ENCODE measurements at regions not wholly inside any gene's neighbourhood (a gene's known extent, or its start where the extent isn't known, plus 50 kb on each side); places are given as distances from the start of the nearest gene placed in this dataset.
"Not testable (repeated sequence)": the region's sequence is repeated elsewhere in the genome, so short reads cannot be mapped to it uniquely, and the experiment has no call there.

DNA sequence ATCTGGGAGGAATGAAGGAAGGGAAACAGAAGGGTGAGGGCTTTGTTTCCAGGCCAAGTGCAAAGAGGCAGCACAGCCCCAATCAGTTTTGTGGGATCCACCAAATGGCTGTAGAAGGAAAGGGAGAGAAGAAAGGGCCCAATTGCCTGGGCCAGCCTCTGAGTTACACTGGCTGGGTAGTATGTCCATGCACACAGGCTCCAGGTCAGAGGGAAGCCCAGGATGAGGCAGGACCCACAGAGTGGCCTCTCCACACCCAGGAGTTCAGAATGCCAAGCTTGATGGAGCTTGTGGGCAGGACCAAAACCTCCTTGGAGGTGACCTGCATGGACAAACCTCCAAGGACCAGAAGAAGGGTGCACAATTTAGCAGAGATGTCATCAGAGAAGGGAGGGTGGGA lies 178.2 kb upstream of the TSHZ3 start:
- no peak for DNase-seq (ENCODE audit: low read depth in 4 of 4, low spot score in 1 of 4)

DNA sequence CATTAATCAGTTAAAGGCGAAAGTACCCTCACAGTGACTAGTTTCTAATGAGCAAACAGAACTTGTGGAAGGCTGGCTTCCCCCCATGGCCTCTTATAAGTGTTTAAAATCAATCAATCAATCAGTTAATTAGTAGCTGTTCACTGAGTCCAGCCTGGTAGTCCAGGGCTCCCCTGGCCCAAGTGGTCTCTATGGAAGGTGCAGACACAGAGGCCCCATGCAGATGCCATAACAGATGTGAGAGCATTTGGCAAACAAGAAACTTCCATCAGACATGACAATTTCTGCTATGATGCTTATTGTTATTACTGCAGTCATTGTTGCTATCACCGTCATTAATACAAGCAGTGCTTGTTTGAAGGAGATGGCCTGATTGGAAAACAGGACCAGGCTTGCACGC lies 179.0 kb upstream of the TSHZ3 start:
- no peak for DNase-seq (ENCODE audit: low read depth in 4 of 4, low spot score in 1 of 4)

DNA sequence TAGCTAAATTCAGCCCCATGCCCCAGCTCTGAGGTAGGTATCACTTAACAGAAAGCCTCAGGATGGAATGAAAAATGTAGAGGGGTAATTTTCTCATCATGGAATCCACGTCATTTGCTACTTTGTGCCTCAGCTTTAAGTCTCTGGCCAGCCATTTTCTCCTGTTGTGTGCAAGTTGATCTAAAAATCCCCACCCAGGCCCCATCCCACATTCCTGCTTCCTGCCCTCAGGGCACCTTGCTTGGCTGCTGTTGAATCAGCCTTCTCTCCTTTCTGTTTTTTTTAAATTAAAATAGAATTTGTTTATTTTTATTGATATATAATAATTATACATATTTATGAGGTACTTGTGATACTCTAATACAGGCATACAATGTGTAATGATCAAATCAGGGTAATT lies 179.9 kb upstream of the TSHZ3 start:
- no peak for DNase-seq (ENCODE audit: low read depth in 4 of 4, low spot score in 1 of 4)

DNA sequence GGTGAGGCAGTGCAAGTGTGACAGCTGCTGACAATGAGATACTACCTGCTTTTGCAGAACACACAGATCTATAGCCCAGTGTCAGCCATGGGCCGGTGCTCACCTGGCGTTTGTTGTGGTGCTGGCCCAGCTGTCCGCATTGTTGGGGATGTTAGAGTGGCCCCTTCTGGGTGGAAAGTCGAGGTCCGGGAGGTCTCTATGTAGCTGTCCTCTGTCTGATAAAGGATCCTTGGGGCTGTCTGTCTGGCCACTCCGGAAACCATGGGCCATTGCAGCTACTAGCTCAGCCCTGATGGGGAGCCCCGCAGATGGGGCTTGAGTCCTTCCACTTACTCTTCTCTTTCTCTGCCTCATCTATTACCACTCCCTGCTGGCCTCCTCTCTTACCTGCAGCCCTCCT lies 181.5 kb upstream of the TSHZ3 start:
- no peak for DNase-seq (ENCODE audit: low read depth in 4 of 4, low spot score in 1 of 4)

DNA sequence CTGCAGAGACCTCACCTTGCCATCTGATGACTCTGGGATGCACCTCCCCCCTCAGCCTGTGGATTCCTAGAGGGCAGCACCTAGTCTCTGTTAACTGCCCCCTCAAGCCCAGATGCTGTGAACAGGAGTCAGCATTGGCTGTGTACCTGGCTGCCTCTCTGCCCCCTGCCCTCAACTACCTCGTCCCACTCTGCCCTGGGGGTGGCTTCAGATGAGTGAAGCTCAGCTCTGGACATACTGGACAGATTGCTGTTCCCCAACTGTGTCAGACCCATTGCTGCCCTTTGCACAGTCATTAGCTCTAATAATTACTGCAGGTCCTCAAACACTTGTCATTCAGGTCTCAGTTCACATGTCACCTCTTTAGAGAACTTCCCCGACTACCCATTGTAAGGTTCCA lies 182.1 kb upstream of the TSHZ3 start:
- no peak for DNase-seq (ENCODE audit: low read depth in 4 of 4, low spot score in 1 of 4)

DNA sequence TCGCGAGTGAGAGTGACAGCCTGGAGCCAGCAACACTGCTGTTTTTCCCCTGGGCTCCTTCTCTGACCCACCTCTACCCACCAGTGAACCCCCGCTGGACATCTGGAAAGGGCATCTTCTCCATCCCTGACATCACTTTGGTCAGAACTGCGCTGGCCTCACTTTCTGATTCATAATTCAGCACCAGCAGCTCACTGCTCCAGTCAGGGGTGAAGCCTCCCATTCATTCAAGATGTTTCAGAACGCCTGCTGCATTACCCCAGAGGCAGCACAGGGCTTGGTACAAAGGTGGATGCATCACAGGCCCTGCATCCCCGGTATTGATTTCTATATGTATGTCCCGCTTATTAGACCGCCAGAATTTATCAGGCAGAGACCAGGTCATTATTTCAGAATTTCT lies 182.8 kb upstream of the TSHZ3 start:
- DNase-seq (ENCODE audit: low read depth in 4 of 4, low spot score in 1 of 4): no peak

DNA sequence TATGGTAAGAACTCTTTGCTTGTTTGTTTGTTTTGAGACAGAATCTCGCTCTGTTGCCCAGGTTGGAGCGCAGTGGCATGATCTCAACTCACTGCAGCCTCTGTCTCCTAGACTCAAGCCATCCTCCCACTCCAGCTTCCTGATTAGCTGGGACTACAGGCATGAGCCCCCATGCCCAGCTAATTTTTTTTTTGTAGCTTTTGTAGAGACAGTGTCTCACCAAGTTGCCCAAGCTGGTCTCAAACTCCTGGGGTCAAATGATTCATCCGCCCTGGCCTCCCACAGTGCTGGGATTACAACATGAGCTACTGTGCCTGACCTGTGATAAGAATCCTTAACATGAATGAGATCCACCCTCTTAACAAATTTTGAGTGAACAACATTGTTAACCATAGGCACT lies 183.9 kb upstream of the TSHZ3 start:
- no peak for DNase-seq (ENCODE audit: low read depth in 4 of 4, low spot score in 1 of 4)

DNA sequence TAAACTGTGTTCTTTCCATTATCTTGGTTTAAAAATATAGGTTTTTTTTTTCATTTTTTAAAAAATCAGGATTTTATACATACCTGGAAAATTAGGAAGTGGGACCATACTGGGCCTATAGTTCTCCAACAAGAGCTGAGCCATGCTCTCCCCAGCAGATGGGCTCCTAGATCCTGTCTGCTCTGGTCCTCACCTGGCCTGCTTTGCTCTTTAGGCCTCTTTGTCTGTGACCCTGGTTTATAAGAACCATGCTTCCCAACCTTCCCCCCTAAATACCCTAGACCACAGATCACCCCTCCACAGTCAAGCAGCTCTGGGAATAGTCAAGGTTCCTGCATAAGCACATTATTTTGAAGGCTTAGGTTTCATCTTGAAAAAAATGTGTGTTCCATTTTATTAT lies 185.0 kb upstream of the TSHZ3 start:
- no peak for DNase-seq (ENCODE audit: low read depth in 4 of 4, low spot score in 1 of 4)

DNA sequence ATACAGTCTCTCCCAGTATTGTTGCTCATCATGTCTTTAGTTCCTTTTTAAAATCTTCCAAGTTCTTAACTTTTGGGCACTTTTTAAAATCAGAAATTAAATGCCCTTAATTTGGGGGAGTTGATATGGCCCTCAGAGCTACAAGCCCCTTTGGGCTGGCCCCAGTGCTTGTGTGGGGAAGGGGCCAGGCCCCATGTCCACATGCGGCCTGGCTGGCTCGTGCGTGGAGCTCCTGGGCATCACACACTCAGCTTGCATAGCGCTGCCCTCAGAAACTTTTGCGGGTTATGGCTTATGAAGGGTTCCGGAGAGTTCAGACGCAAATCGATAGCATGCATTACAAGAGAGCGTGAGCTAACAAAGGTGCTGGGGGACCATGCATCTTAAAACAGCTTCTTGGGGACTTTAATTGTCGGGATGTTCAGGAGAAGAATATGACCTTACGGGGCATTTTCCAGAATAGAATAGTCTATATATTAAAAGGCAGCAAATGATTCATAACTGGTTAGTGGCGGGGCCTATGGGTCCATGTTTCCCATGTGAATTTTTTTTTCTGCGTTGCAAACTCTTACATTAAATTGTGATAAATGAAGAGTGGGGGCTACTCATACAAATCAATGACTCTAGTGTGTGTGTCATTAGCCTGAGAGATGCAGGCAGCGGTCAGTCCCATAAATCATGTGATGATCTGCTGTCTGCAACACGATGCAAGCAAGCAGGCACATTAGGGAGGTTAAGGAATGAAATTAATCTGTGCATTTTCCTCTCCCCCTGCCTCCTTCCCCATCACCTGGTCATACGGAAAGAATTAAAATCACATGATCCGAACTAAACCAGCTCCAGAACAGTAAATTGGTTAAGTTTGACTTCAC lies 185.8 kb upstream of the TSHZ3 start:
- DNase-seq (ENCODE audit: low read depth in 4 of 4, low spot score in 1 of 4): no peak

DNA sequence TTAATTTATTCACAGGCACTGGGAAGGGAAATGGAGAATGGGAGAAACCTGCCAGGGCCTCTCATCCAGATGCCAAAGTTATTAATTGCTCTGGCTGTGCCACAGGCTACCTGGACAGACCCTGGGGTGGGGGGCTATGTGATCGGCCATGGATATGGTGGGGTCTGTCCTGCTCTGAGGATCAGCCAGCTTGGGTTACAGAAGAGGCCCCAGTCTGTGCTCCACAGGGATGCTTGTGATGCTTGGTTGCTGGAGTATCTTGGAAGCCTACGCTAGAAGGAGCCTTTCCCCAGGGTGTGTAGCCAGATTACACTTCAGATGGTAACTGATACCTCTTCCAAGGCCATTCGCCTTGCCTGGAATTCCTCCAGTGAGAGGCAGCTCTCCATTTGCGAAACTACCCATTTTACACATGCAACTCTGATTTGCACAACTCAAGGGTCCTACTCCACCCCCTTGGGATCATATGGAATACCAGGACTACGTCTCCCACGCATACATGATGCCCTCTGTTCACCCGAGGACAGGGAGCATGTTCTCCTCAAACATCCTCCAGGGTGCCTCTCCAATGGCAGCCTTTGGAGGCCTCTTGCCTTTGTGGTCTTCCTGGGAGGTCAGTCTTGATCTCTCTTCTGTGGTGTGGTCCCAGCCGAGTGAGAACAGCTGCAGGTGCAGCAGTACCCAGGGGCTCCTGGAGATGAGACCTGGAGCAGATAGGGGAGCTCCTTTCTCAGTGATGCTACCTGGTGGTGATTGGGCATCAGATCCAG lies 186.6 kb upstream of the TSHZ3 start:
- no peak for DNase-seq (ENCODE audit: low read depth in 4 of 4, low spot score in 1 of 4)

DNA sequence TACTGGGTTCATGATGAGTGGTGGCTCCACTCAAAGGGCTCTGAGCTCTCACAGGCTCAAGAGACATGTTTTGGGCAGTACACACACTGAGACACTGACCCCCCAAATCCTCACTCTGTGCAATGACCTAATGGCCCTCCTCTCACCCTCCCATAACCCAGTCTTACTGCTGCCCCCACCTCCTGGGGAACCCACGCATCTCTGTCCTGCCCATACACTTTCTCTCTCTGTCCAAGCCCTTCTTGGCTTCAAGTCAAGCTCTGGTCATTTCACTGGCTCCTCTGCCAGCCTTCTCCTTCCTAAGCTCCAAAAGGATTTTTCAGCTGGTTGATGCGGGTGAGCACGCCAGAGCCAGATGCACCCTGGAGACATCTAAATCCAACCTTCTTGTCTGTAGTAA lies 187.9 kb upstream of the TSHZ3 start:
- DNase-seq (ENCODE audit: low read depth in 4 of 4, low spot score in 1 of 4): no peak

DNA sequence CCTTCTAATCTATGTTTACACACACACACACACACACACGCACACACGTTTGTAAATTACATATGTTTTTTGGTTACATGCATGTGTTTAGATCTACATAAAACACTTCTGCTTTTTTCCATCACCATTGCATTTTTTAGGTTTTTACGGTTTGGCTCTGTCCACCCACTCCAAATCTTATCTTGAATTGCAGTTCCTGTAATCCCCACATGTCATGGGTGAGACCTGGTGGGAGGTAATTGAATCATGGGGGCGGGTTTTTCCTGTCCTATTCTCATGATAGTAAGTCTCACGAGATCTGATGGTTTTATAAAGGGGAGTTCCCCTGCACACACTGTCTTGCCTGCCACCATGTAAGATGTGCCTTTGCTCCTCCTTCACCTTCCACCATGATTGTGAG lies 188.7 kb upstream of the TSHZ3 start:
- DNase-seq (ENCODE audit: low read depth in 4 of 4, low spot score in 1 of 4): not testable (repeated sequence)

DNA sequence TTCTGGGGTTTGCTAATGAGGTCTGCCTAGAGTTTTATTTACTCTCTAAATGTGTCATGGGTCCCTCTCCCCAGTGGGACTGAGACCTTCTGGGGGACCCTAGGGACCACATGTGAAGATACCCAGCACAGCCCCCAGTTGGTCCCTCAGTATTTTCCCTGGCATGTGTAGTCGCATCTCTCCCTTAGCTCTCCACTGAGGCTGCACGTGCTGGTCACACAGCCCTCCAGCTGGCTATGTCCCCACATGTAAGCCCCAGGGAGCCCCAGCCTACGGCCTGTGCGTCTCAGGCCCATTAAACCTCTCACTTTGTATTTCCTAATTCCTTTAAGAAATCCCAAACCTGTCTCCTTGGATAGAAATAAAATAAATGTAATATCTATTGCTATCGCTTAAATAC lies 189.6 kb upstream of the TSHZ3 start:
- DNase-seq (ENCODE audit: low read depth in 4 of 4, low spot score in 1 of 4): no peak

DNA sequence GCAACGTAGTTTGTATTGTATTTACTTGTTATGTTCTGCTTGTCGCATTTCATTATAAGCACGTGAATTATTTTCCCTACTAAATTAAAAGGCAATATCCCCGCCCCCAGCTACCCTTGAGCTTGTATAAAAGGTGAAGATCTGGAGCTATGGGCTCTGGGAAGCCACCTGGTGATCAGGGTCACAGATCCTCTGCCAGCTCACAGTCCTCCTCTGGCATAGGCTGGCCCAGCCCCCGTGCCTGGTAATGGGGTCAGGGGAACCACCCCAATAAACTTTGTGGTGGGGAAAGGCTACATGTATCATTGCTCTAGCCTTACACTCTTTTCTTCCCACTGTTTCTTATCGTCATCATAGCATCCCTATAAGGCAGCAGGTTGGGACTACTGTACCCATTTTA lies 190.2 kb upstream of the TSHZ3 start:
- DNase-seq (ENCODE audit: low read depth in 4 of 4, low spot score in 1 of 4): no peak

DNA sequence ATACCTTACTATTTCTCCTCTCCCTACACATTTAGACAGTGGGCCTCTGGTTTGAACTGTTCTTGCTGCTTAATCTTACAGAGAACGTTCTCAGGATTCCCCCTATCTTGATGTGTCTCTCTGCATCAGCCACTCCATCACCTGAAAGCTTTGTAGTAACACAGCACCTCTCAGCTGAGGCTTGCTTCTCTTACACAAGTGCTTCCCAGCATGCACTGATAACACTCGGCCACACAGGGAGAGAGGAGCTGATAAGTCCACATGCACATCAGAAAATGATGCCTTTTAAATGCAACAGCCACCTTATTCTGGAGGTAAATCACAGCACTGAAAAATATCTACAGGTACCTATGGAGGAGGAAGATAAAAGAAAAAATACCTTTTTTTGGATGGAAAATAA lies 192.2 kb upstream of the TSHZ3 start:
- DNase-seq (ENCODE audit: low read depth in 4 of 4, low spot score in 1 of 4): no peak

DNA sequence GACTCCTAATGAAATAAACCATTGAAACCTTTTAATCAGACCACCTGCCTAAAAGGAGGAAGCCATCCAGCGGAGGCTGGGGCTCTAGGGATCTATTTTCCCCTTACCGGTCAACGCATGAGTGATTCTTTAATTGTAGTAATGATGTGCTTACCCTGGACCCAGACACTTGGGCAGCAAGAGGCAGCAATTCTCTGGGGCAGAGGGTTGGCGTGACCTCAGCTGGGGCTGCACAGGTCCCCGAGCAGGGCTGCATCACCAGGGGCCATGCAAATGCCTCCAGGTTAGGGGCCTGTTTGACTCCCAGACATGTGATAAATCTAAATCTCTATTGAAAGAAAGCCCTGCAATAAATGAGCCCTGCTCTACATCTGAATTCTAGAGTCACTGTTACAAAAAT lies 194.2 kb upstream of the TSHZ3 start:
- no peak for DNase-seq (ENCODE audit: low read depth in 4 of 4, low spot score in 1 of 4)

DNA sequence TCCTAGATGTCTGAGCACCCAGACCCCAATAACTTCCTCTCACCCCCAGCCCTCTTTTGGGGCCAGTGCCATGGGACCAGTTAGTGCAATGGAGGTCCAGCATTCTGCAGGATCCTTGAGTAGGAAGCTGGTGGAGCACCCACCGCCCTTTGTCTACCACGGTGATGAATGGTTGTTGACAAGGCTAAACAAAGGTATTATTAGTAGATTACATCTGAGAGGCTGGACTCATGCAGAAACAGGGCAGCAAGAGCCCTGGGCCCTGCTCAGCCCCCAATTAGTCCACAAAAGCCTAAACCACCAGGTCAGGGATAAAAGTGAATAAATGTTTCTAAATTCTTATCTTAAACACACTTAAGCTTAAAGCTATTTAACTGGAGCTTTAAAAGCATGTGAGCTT lies 196.5 kb upstream of the TSHZ3 start:
- DNase-seq (ENCODE audit: low read depth in 4 of 4, low spot score in 1 of 4): no peak

DNA sequence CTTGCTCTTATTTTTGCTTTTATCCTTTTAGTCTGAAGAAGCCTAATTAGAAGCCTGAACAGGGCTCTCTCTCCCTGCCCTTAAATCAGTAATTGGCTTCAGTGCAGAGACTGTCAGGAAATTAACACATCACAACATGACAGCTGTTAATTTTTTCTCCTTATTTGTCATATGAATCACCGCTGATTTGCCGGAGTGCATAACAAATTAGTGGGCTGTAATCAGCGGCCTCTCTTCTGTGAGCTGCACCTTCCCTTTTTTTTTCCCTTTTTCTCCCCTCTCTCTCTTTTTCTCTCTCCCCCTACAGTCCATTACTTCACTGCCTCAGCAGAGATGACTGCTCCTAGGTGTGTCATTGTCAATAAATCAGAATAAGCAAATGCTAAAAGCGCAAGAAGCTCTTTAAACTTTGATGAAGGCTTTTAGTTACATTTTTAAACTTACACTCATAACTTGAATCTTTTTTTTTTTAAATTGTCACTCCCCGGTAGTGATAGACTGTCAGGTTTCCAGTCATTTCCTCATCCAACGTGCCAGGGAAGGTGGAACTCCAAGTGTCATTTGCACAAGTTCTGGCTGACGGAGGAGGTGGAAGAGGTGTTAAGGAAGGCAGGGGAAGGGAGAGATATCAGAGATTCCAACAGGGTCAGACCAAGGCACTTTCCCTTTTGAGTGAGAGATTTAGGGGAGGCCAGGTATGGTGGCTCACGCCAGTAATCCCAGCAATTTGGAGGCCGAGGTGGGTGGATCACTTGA lies 197.1 kb upstream of the TSHZ3 start:
- DNase-seq (ENCODE audit: low read depth in 4 of 4, low spot score in 1 of 4): no peak

DNA sequence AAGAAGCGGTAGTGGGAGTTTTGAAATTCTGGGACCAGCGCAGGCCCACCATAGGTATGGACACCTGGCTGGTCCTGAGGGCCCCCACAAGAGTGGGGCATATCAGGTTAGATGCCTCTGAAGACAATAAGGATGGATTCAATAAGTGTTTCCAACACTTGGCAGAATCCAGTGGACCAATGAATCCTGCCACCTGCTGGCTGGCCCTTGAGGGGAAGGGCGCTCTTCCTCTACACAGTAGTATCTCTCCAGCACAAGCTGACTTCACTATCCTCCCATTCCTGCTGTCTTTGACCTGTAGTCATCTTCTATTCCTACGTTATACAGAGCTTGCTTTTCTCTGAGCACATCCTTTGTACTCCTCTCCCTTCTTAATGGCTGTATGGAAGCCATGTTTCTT lies 199.7 kb upstream of the TSHZ3 start:
- no peak for DNase-seq (ENCODE audit: low read depth in 4 of 4, low spot score in 1 of 4)

DNA sequence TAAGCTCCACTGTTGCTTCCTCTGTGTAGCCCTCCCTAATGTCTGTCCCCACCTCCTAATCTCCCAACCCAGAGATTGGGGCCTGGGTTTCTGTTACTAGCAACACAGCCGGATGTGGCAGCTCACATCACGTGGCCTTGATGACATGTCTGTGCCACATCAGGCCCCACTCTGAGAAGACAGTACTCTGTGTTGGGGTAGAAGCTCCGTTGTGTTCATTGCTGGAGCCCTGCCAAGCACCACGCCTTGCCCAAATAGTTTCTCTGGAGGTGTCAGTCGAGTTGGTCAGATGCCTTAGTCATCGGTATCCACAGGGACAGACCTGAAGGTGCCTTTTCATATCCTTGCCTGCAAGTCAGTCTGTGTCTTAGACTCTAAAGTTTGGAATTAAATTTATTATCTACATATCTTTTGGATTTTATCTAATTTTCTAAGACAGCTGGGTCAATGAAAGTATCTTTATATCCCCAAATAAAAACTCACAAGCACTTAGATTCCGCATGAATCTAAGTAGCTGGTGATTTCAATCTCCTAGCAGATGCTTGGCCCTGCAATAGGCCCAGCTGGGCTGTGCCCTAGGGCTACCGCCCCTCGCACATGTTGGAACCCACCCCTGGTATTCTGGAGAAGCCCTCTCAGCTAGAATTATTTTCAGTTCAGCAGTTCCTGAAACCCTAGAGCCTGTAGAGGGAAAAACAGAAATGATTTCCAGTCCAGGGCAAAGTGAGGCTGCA lies 204.0 kb upstream of the TSHZ3 start:
- no peak for DNase-seq (ENCODE audit: low read depth in 4 of 4, low spot score in 1 of 4)

DNA sequence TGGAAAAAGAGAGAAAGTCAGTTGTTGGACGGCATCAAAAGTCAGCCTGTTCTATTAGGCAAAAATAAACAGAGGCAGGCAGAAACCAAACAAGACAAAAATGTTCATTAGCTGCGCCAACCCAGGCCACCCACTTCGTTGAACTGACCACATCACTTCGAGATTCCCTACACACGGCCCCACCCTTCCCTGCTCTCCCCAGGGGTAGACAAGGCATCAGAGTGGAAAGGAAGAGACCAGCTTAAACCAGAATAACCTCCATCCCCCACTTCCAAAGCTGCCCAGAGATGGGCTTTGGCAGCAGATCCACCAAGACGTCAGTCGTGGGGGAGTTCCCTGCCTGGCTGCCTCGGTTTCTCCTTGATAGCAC lies 204.6 kb upstream of the TSHZ3 start:
- DNase-seq (ENCODE audit: low read depth in 4 of 4, low spot score in 1 of 4): no peak

All from stimulated activated CD4-positive, alpha-beta T cell treated with anti-CD3 and anti-CD28 coated beads, Interleukin-1b, Interleukin-23, amount 100 ng/mL, for 24 hours (primary cell).